GM12878 (cell line): ENCODE measurements at regions not wholly inside any gene's neighbourhood (a gene's known extent, or its start where the extent isn't known, plus 50 kb on each side); places are given as distances from the start of the nearest gene placed in this dataset.
A peak's percentile ranks its signal among the peaks of the same experiment; 100 is the strongest.

Source experiments
- ATF3 ChIP-seq: IDR thresholded peaks from 2 replicates; pipeline ENCODE4 v1.6.1; 2011; ENCODE audit warnings: low read depth, mild to moderate bottlenecking, low read length, moderate library complexity, borderline replicate concordance; ENCODE audit errors: extremely low read depth
- BCLAF1 ChIP-seq: fragments of 450-650 bp; IDR thresholded peaks from 2 replicates; pipeline ENCODE4 v1.6.1; 2017; ENCODE audit warnings: antibody characterized with exemption, mild to moderate bottlenecking, moderate library complexity
- CBFB ChIP-seq: IDR thresholded peaks from 2 replicates; pipeline ENCODE4 v1.6.1; 2016; ENCODE audit warnings: antibody characterized with exemption, low read depth
- CEBPB ChIP-seq, 2 experiments: fragments of 150-350 bp in 1 of 2; IDR thresholded peaks; 2 replicates each; pipeline ENCODE4 v1.6.1; 2012 to 2014; ENCODE audit warnings: low read depth in 2 of 2, low read length in 2 of 2, borderline replicate concordance in 1 of 2, inconsistent platforms in 1 of 2
- CHD1 ChIP-seq: IDR thresholded peaks from 2 replicates; pipeline ENCODE4 v1.6.1; 2012; ENCODE audit warnings: low read depth, low read length, improper control_type of control experiment
- E2F8 ChIP-seq: fragments of 450-650 bp; IDR thresholded peaks from 2 replicates; pipeline ENCODE4 v1.6.1; 2018; ENCODE audit warnings: mild to moderate bottlenecking, low read depth, moderate library complexity; ENCODE audit not compliant: partially characterized antibody
- ETV6 ChIP-seq, 2 experiments: fragments of 450-650 bp in 1 of 2; IDR thresholded peaks in 1 of 2; conservative IDR thresholded peaks in 1 of 2; 2 replicates each; pipeline ENCODE4 v1.6.1; 2014; ENCODE audit warnings: antibody characterized with exemption in 1 of 2, borderline replicate concordance in 1 of 2, low read depth in 1 of 2, mild to moderate bottlenecking in 1 of 2, moderate library complexity in 1 of 2
- GABPA ChIP-seq: IDR thresholded peaks from 2 replicates; pipeline ENCODE4 v1.6.1; 2014; ENCODE audit warnings: antibody characterized with exemption, low read depth, mild to moderate bottlenecking, inconsistent platforms
- HDAC2 ChIP-seq: fragments of 200-600 bp; sonication (generic); IDR thresholded peaks from 2 replicates; pipeline ENCODE4 v1.6.1; 2017
- KLF5 ChIP-seq: fragments of 450-650 bp; IDR thresholded peaks from 2 replicates; pipeline ENCODE4 v1.6.1; 2014; ENCODE audit warnings: mild to moderate bottlenecking; ENCODE audit not compliant: partially characterized antibody
- MEF2B ChIP-seq: fragments of 450-650 bp; IDR thresholded peaks from 2 replicates; pipeline ENCODE4 v1.6.1; 2018; ENCODE audit warnings: mild to moderate bottlenecking, moderate library complexity; ENCODE audit not compliant: partially characterized antibody, poor library complexity, severe bottlenecking
- MXI1 ChIP-seq: fragments of 150-350 bp; IDR thresholded peaks from 2 replicates; pipeline ENCODE4 v1.6.1; 2011; ENCODE audit warnings: low read depth, mild to moderate bottlenecking, inconsistent platforms, low read length, improper control_type of control experiment
- NBN ChIP-seq: fragments of 450-650 bp; IDR thresholded peaks from 2 replicates; pipeline ENCODE4 v1.6.1; 2016
- NFIC ChIP-seq: IDR thresholded peaks from 2 replicates; pipeline ENCODE4 v1.6.1; 2012; ENCODE audit warnings: low read depth, mild to moderate bottlenecking, inconsistent platforms, low read length, moderate library complexity
- NFXL1 ChIP-seq: fragments of 450-650 bp; IDR thresholded peaks from 2 replicates; pipeline ENCODE4 v1.6.1; 2017; ENCODE audit warnings: antibody characterized with exemption, mild to moderate bottlenecking, borderline replicate concordance
- POU2F2 ChIP-seq: IDR thresholded peaks from 3 replicates; pipeline ENCODE4 v1.6.1; 2011; ENCODE audit warnings: low read depth, mild to moderate bottlenecking, low read length, borderline replicate concordance
- RBBP5 ChIP-seq: fragments of 200-600 bp; sonication (generic); conservative IDR thresholded peaks from 2 replicates; pipeline ENCODE4 v1.6.1; 2016
- RCOR1 ChIP-seq: conservative IDR thresholded peaks from 2 replicates; pipeline ENCODE4 v1.6.1; 2012; ENCODE audit warnings: low read depth, low read length, improper control_type of control experiment
- RELA ChIP-seq: fragments of 450-650 bp; IDR thresholded peaks from 2 replicates; pipeline ENCODE4 v1.8.0; 2014; ENCODE audit warnings: borderline replicate concordance; ENCODE audit not compliant: partially characterized antibody
- SMAD5 ChIP-seq: IDR thresholded peaks from 2 replicates; pipeline ENCODE4 v1.6.1; 2016; ENCODE audit warnings: antibody characterized with exemption, low read depth
- SMC3 ChIP-seq: IDR thresholded peaks from 2 replicates; pipeline ENCODE4 v1.6.1; 2011; ENCODE audit warnings: low read length, improper control_type of control experiment, borderline replicate concordance
- SPI1 ChIP-seq: IDR thresholded peaks from 2 replicates; pipeline ENCODE4 v1.6.1; 2011; ENCODE audit warnings: low read depth, mild to moderate bottlenecking, low read length, moderate library complexity, borderline replicate concordance; ENCODE audit not compliant: insufficient read depth
- TCF12 ChIP-seq: IDR thresholded peaks from 2 replicates; pipeline ENCODE4 v1.6.1; 2011; ENCODE audit warnings: low read depth, mild to moderate bottlenecking, low read length
- TCF3 ChIP-seq: IDR thresholded peaks from 2 replicates; pipeline ENCODE4 v1.6.1; 2012; ENCODE audit warnings: low read depth, mild to moderate bottlenecking, low read length, borderline replicate concordance; ENCODE audit not compliant: insufficient read depth
- ZSCAN29 ChIP-seq: fragments of 450-650 bp; IDR thresholded peaks from 2 replicates; pipeline ENCODE4 v1.6.1; 2017; ENCODE audit warnings: mild to moderate bottlenecking, moderate library complexity

- TF ChIP-seq ATF3 (no peak), CBFB (peak; percentile 60; the same call in 1 of the 2 replicates), ETV6 (conservative IDR thresholded peaks at IDR 0.05 in 1 of 2, IDR thresholded peaks at IDR 0.05 in 1 of 2; ENCODE audit: borderline replicate concordance in 1 of 2, low read depth in 1 of 2) (peak in 1 of 2 experiments; percentile 86; a peak in 2 of 4 replicates), NFXL1 (no peak), CEBPB (IDR thresholded peaks at IDR 0.05; ENCODE audit: borderline replicate concordance in 1 of 2, low read depth in 2 of 2, low read length in 2 of 2) (no peak), NFIC (no peak), SMC3 (peak; percentile 23; the same call in 1 of the 2 replicates), SMAD5 (no peak), TCF12 (peak; percentile 72), BCLAF1 (no peak), POU2F2 (peak; percentile 13; the same call in 1 of the 3 replicates), E2F8 (no peak), SPI1 (peak; percentile 79; the same call in 1 of the 2 replicates), ZSCAN29 (no peak), MXI1 (no peak), KLF5 (no peak), TCF3 (0 out of 2 replicates have a peak, but pooled peaks have one; percentile 63), CHD1 (no peak), NBN (peak; percentile 83), RELA (no peak), MEF2B (peak; percentile 68), HDAC2 (no peak), RBBP5 (no peak), GABPA (no peak), RCOR1 (peak; percentile 63; the same call in 1 of the 2 replicates)
Measured at GRCh38 chr14:92259613-92260357, 63.2 kb upstream of the SLC24A4 start (continued).
